Cardiac septum (tissue), 1 donor: ENCODE measurements at regions not wholly inside any gene's neighbourhood (a gene's known extent, or its start where the extent isn't known, plus 50 kb on each side); places are given as distances from the start of the nearest gene placed in this dataset.

Source experiments
- DNase-seq: peaks from one replicate; pipeline ENCODE4 v3.0.0-alpha.2; 2020; ENCODE audit warnings: low spot score
- intact Hi-C: fragments of 100-400 bp; cut with DNase I; formaldehyde crosslinking; loops from one replicate; pipeline ENCODE4 v1.14.0; 2022
- donor health status: DM: no; HTN: no; CAD: no.

DNA sequence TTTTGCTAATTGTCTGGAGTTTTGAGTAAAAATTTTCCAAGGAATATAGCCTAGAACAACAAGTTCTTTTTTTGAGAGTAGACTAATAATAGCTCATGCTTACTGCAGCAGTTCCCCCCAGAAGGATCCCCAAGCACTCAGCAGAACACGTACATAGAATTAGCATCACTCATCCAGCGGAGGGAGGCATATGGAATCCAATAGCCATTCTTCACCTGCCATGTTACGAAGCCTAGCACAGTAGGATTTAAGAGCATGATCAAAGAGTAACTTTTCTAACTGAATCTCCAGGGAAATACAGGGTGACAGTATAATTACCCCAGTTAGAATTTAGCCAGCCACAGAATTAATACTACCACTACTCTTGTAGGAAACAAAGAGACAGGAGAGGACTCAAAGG lies 511.7 kb upstream of the NOX3 start:
- intact Hi-C loops = no loop called here
- DNase-seq = no peak

DNA sequence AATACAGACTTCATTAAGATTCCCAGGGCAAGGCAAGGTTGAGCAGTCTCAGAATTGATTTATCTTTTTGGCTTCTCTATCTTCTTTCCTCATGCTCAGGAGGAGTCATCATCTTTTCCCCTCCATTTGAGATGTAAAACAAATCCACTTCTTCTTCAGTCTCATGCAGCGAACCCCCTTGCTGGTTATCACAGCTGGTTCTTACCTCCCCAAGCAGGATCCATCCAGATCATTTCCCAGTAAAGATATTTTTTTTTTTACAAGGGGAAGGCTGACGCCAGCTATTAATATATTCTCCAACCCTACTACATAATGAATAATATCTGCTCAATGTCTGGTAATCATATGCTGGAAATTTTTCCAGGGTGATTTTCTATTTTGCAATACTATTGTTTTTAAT lies 508.9 kb upstream of the NOX3 start:
- intact Hi-C loops = no loop called here
- DNase-seq = no peak

- intact Hi-C loops = no loop called here
- DNase-seq = no peak
These were observed 506.6 kb upstream of the NOX3 start for GRCh38 chr6:155962276-155962675.

GRCh38 chr6:155959898-155960495 lies 504.4 kb upstream of the NOX3 start:
- no peak for DNase-seq
- intact Hi-C loops = no loop called here

DNA sequence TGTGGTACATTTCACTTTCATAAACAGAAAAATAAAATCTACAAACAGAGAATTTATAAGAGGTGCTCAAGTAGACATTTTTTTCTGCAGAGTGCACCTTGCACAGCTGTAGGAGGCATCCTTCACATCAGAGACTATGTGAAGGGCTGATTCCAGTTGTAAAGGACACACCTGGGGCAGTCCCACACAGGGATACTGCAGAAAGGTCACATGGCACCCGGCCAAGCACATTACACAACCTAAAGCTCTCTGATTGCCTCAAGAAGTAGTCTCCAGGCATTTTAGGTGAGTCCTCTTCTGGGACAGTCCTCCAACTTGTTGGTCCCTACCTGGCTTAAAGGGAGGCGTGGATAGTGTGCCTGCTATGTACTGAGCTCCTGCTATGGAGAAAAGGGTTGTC lies 502.9 kb upstream of the NOX3 start:
- DNase-seq = no peak
- intact Hi-C loops = no loop called here

DNA sequence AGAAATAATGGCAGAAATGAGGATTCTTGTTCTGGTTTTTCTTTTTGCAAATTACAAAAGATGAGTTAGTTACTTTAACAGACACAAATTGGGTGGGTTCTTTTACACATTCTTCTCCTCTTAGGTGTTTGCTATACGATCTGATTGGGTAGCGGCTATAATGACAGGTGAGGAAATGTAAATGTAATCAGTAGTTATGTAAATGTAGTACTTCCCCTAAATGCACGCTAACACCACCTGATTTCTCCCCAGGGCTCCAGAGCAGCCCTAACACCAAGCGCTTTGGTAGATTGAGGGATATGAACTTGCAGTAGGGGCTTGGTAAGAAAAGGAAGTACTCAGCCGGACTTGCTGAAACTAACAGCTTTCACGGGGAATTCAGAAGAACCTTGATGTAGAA lies 499.4 kb upstream of the NOX3 start:
- intact Hi-C loops = no loop called here
- no peak for DNase-seq

DNA sequence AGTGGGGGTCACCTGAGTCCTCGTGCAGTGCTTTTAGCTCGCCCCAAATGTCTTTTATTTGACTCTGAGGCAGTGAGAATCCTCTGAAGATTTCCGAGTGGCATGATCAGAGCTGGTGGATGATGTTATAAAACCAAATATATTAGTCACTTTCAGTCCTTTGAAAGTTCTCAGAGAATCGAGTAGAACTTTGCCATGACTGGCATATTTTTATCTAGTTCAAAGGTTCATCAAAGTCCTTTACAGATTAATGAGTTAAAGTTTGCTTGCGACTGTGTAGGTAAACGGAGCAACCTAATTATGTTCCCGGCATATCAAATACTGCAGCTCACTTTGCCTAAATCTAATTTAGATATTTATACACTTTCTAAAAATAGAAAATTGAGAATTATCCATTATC lies 498.5 kb upstream of the NOX3 start:
- intact Hi-C loops = no loop called here
- no peak for DNase-seq

DNA sequence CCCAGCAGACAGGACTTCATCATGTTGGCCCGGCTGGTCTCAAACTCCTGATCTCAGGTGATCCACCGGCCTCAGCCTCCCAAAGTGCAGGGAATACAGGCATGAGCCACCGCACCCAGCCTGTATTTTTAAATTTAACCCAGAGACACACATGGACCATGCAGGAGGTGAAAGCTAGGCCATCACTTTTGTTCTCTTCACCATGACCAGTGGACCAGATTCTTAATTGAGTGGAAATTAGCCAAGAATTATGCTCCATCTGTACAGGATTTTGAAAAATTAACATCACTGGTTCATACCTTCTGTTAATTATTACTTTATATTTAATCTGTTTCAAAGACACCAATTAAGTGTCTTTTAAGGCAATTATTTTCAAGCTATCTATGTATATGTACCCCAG lies 493.6 kb upstream of the NOX3 start:
- intact Hi-C loops = no loop called here
- no peak for DNase-seq

DNA sequence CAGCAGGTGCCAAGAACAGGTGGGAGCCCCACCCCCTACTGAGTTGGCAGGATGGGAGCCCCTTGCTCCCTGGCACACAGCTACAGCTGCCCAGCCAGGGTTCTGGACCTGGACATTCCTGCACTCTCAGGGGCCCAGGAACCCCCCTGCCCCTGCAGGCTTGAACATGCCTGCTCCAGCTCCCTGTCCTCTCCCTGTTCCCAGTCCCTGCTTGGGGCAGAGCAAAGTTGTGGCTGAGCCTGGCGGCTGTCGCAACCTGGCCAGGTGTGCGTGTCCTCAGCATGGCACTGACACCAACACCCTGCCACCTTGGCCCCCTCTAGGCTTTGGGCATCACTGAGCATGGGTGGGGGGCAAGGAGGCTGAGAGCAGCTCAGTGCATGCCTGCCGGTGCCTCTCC lies 491.2 kb upstream of the NOX3 start:
- intact Hi-C loops = no loop called here
- DNase-seq = no peak

GRCh38 chr6:155943635-155944034 lies 488.0 kb upstream of the NOX3 start:
- no peak for DNase-seq
- intact Hi-C loops = no loop called here

- intact Hi-C loops = no loop called here
These were observed 483.6 kb upstream of the NOX3 start for GRCh38 chr6:155939253-155939652.

DNA sequence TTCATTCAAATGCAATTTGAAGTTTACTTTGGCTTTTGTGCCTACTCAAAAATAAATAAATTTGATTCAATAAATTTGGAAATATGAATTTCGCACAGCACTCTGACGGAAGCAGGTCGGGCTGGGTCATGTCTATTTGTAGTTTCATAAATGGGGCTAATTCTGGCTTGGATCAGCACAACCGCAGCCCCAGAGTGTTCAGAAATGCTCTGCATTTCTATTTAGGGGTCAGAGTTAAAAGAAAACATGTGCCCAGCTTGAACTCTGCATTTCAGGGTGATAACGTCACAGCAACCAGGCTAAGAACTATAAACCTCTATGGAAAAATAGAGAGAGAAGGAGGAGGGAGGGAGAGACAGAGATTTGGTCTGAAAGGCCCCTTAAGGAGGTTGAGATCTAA lies 480.9 kb upstream of the NOX3 start:
- intact Hi-C loops = no loop called here
- no peak for DNase-seq

More at GRCh38 chr6:155939253-155939652, 483.6 kb upstream of the NOX3 start:
- no peak for DNase-seq

DNA sequence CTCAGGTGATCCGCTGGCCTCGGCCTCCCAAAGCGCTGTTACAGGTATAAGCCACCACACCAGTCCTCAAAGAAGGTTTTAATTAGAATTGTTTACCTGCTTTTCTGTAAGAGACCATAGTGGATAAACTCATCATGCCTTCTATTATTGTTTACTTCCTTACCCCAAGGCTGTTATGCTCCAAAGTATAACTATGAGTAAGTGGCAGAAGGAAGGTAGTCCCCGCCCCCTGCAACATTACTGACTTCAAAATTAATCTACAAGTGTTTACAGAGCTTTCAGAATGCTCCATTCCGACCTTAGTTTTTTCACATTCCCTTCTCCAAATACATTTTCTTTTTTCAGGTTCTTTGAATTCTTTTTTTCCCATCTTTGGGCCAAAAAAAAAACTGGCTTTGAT lies 480.5 kb upstream of the NOX3 start:
- no peak for DNase-seq
- intact Hi-C loops = no loop called here

DNA sequence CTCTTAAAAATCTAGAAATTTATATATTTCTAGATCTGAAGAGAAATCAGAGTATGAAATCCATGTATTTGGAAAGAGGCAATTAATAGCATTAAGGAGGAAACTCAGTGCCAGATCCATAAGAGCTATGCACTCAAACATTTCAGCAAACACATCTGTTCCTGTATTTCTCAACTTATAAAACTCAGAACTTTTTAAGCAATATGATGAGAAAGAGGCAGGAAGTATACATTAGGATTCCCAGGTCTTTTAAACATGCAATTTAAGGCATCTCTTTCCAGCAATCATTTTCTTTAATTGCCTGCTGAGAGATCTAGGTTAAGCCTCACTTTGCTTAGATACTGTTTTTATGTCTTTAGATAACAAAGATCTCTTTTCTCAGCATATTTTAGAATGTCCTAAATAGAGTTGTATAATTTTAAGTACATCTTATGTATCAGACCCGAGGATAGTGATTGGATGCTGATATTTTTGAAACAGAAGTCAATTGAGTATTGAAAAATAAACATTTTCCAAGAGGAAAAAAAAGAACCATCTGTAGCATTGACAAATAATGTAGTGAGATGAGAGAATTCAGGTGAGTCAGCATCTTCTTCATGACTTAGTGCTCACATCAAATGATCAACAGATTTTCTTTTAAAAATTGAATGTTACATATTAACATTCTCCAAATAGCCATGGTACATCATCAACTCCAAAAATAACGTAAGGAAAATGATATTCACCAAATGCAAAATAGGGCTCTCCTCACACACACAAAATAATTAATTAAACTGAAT lies 461.4 kb upstream of the NOX3 start:
- intact Hi-C loops = no loop called here
- no peak for DNase-seq

DNA sequence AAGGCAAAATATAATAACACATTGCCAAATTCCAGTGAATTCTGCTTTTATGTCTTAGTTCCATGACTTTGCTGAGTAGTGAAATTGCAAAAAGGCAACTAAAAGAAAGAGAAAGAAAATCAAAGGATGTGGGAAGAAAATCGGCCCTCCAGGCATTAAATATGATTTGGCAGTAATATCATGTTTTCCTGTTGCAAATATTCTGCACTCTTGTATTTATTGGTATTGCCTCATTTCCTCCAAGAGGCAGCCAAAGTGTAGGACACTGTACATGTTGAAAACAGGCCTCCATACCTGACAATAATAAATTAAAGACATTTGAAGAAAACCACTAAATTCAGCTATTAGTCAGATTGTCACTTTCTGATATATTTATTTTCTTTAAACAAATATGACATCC lies 460.0 kb upstream of the NOX3 start:
- DNase-seq = no peak
- intact Hi-C loops = no loop called here

GRCh38 chr6:155913816-155914215 lies 458.2 kb upstream of the NOX3 start:
- intact Hi-C loops = no loop called here
- DNase-seq = no peak

- no peak for DNase-seq
- intact Hi-C loops = no loop called here
These were observed 454.1 kb upstream of the NOX3 start for GRCh38 chr6:155909710-155910109.

GRCh38 chr6:155895641-155896040 lies 440.0 kb upstream of the NOX3 start:
- intact Hi-C loops = no loop called here
- DNase-seq = no peak

- intact Hi-C loops = no loop called here
- DNase-seq = no peak
These were observed 439.1 kb upstream of the NOX3 start for GRCh38 chr6:155894758-155895157.

GRCh38 chr6:155894262-155894661 lies 438.6 kb upstream of the NOX3 start:
- intact Hi-C loops = no loop called here
- no peak for DNase-seq

- DNase-seq = no peak
- intact Hi-C loops = no loop called here
These were observed 434.8 kb upstream of the NOX3 start for GRCh38 chr6:155890409-155890808.

- intact Hi-C loops = no loop called here
- no peak for DNase-seq
These were observed 433.8 kb upstream of the NOX3 start for GRCh38 chr6:155889410-155889809.
